GM13977 (cell line): ENCODE measurements at regions not wholly inside any gene's neighbourhood (a gene's known extent, or its start where the extent isn't known, plus 50 kb on each side); places are given as distances from the start of the nearest gene placed in this dataset.
"Not testable (repeated sequence)": the region's sequence is repeated elsewhere in the genome, so short reads cannot be mapped to it uniquely, and the experiment has no call there.

Experiments used
- DNase-seq: peaks from one replicate; pipeline ENCODE4 v3.0.0; 2012; ENCODE audit warnings: low spot score
- CTCF ChIP-seq: IDR thresholded peaks from 2 replicates; pipeline ENCODE4 v1.5.1; 2012; ENCODE audit warnings: mild to moderate bottlenecking, control low read depth; ENCODE audit not compliant: insufficient read depth; ENCODE audit errors: extremely low read depth, missing control alignments
- in situ Hi-C: fragments of 300-500 bp; cut with MboI; formaldehyde crosslinking; loops from one replicate; pipeline ENCODE4 v1.12.0; 2022; ENCODE audit warnings: low sequenced_read_pairs, low pct_unique_long_range_greater_than_20kb, mixed read lengths, inconsistent platforms; ENCODE audit not compliant: unreplicated experiment

GRCh38 chr4:138460477-138461414 is 218.6 kb upstream of the SLC7A11 start:
- TF ChIP-seq CTCF = no peak
- in situ Hi-C loops = no loop called here
- no peak for DNase-seq

GRCh38 chr4:138458751-138459150 is 216.6 kb upstream of the SLC7A11 start:
- no peak for TF ChIP-seq CTCF
- in situ Hi-C loops = no loop called here
- DNase-seq = no peak

GRCh38 chr4:138456349-138456748 is 214.2 kb upstream of the SLC7A11 start:
- in situ Hi-C loops, DNase-seq: not testable (repeated sequence)

GRCh38 chr4:138455097-138455496 is 212.9 kb upstream of the SLC7A11 start:
- TF ChIP-seq CTCF = no peak
- DNase-seq = no peak
- in situ Hi-C loops = no loop called here

DNA sequence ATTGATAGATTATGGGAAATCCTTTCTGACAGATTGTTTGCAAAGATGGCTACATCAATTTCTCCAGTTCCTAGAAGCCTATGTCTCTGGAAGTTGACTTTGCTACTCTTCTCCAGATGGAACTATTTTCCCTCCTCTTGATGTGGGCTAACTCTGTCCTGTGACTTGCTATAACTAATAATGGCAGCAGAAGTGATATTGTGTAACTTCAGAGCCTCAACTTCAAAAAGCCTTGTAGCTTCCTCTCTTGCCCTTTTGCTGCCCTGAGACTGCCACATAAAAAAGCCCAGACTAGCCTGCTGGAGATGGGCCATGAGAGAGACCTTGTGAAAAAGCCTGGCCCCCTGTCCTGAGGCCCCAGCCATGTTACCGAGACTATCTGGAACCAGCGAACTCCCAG is 210.7 kb upstream of the SLC7A11 start:
- no peak for DNase-seq
- TF ChIP-seq CTCF = no peak
- in situ Hi-C loops = no loop called here

GRCh38 chr4:138451276-138451663 is 209.1 kb upstream of the SLC7A11 start:
- in situ Hi-C loops = no loop called here
- no peak for DNase-seq
- no peak for TF ChIP-seq CTCF

- in situ Hi-C loops = no loop called here
- TF ChIP-seq CTCF = no peak
- no peak for DNase-seq
Observed at GRCh38 chr4:138450546-138451275, 208.6 kb upstream of the SLC7A11 start.
